Astrocyte (in vitro differentiated cells and primary cell): ENCODE measurements at regions not wholly inside any gene's neighbourhood (a gene's known extent, or its start where the extent isn't known, plus 50 kb on each side); places are given as distances from the start of the nearest gene placed in this dataset.
A peak's percentile ranks its signal among the peaks of the same experiment; 100 is the strongest.

Experiments used
- DNase-seq: peaks from one replicate; pipeline ENCODE4 v3.0.0-alpha.2; 2010; ENCODE audit warnings: low read depth
- FAIRE-seq: peaks from 2 replicates; lab custom pipeline; 2011; peaks lifted over from hg19 to GRCh38; lab: Jason Lieb, UNC
- H2AFZ ChIP-seq: 2 replicates; pipeline ENCODE4 v1.6.0; 2012; ENCODE audit warnings: low read depth, low read length, inconsistent platforms
- H3K27ac ChIP-seq: 2 replicates; pipeline ENCODE4 v1.5.1; 2011; ENCODE audit warnings: low read depth, low read length, inconsistent platforms
- H3K27me3 ChIP-seq: 2 replicates; pipeline ENCODE4 v1.6.0; 2011; ENCODE audit warnings: low read length, inconsistent platforms; ENCODE audit not compliant: insufficient read depth
- H3K36me3 ChIP-seq: 2 replicates; pipeline ENCODE4 v1.5.1; 2011; ENCODE audit warnings: low read length, inconsistent platforms; ENCODE audit not compliant: insufficient read depth
- H3K4me1 ChIP-seq: 2 replicates; pipeline ENCODE4 v1.5.1; 2011; ENCODE audit warnings: low read length, inconsistent platforms; ENCODE audit not compliant: insufficient read depth
- H3K4me2 ChIP-seq: 2 replicates; pipeline ENCODE4 v1.6.0; 2012; ENCODE audit warnings: low read length, inconsistent platforms
- H3K4me3 ChIP-seq: 2 replicates; pipeline ENCODE4 v1.5.1; 2011; ENCODE audit warnings: low read depth, mild to moderate bottlenecking, low read length, inconsistent platforms; ENCODE audit not compliant: insufficient read depth
- H3K79me2 ChIP-seq: 2 replicates; pipeline ENCODE4 v1.6.0; 2012; ENCODE audit warnings: mild to moderate bottlenecking, low read length, inconsistent platforms; ENCODE audit not compliant: insufficient read depth
- H3K9ac ChIP-seq: 2 replicates; pipeline ENCODE4 v1.6.0; 2012; ENCODE audit warnings: mild to moderate bottlenecking, low read length, inconsistent platforms
- H3K9me3 ChIP-seq: 2 replicates; pipeline ENCODE4 v1.5.1; 2012; ENCODE audit warnings: low read depth, mild to moderate bottlenecking, low read length, inconsistent platforms; ENCODE audit not compliant: insufficient read depth
- H4K20me1 ChIP-seq: 2 replicates; pipeline ENCODE4 v1.6.0; 2012; ENCODE audit warnings: low read length, inconsistent platforms; ENCODE audit not compliant: insufficient read depth
- H3K27ac Mint-ChIP-seq: one replicate; pipeline ENCODE4 v1.8.0; 2021; ENCODE audit warnings: mild to moderate bottlenecking, mixed read lengths; ENCODE audit not compliant: unreplicated experiment
- H3K27me3 Mint-ChIP-seq: one replicate; pipeline ENCODE4 v1.8.0; 2021; ENCODE audit warnings: low read depth, mixed read lengths; ENCODE audit not compliant: unreplicated experiment
- H3K36me3 Mint-ChIP-seq: one replicate; pipeline ENCODE4 v1.8.0; 2021; ENCODE audit warnings: low read depth, mixed read lengths; ENCODE audit not compliant: unreplicated experiment
- H3K4me1 Mint-ChIP-seq: one replicate; pipeline ENCODE4 v1.8.0; 2021; ENCODE audit warnings: low read depth, mixed read lengths; ENCODE audit not compliant: unreplicated experiment
- H3K4me3 Mint-ChIP-seq: one replicate; pipeline ENCODE4 v1.8.0; 2021; ENCODE audit warnings: mild to moderate bottlenecking, moderate library complexity, mixed read lengths; ENCODE audit not compliant: unreplicated experiment
- H3K9me3 Mint-ChIP-seq: one replicate; pipeline ENCODE4 v1.8.0; 2021; ENCODE audit warnings: mild to moderate bottlenecking, mixed read lengths; ENCODE audit not compliant: unreplicated experiment
- EZH2 ChIP-seq: IDR thresholded peaks from 2 replicates; pipeline ENCODE4 v1.6.1; 2012; ENCODE audit warnings: mild to moderate bottlenecking, low read length, inconsistent platforms; ENCODE audit not compliant: insufficient read depth
- TF ChIP-seq, protein P1 (sequence below): IDR thresholded peaks from 2 replicates; pipeline ENCODE4 v1.5.1; 2011; ENCODE audit warnings: low read depth, mild to moderate bottlenecking, inconsistent platforms, low read length, moderate library complexity; ENCODE audit not compliant: insufficient read depth

DNA sequence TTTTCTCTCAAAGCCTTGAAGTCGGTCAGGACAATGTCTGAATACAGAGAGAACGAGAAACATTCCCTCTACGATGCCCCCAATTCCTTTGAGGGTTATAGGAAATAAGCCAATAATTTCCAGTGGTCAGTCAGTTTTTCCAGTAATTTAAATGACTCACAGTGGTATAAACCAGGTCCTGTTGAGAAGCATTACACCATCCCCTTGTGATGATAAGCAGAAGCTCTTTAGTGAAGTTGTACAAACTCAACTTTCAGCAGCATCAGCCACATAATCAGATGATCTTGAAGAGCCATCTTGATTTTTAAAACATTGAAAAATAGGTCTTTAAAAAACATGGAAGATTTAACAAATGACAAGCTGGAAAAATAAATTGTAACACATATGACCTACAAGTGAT is 173.9 kb upstream of the ZNF462 start:
- FAIRE-seq = peak; percentile 9

DNA sequence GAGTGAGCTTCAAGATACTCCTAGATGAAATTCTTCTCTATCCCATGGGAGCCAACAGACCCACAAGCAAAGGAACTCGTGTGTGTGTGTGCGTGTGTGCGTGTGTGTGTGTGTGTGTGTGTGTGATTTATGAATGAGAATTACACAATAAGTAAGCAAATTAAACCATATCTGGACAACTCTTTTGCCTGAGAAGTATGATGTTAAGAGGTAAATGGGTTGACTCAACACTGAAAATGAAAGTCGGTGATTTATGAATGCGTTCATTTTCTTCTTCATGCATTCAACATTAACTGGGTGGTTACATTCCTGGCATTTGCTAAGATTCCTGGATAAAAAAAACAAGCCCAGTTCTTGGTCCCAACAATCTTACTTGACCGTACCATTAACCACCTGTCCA is 171.3 kb upstream of the ZNF462 start:
- Mint-ChIP-seq H3K4me3 (no peak overlapping the region), H3K36me3 (no peaks in the 10 kb centered on the region), H3K4me1 (peaks cover 4% of the 10 kb centered on the region)

More for the DNA sequence above, 173.9 kb upstream of the ZNF462 start:
- H3K4me3 ChIP-seq = no peak overlapping the region
- peak; percentile 18 for DNase-seq
- H3K9ac ChIP-seq = no peak overlapping the region
- H3K4me3 Mint-ChIP-seq = no peak overlapping the region
- TF ChIP-seq, protein P1, sequence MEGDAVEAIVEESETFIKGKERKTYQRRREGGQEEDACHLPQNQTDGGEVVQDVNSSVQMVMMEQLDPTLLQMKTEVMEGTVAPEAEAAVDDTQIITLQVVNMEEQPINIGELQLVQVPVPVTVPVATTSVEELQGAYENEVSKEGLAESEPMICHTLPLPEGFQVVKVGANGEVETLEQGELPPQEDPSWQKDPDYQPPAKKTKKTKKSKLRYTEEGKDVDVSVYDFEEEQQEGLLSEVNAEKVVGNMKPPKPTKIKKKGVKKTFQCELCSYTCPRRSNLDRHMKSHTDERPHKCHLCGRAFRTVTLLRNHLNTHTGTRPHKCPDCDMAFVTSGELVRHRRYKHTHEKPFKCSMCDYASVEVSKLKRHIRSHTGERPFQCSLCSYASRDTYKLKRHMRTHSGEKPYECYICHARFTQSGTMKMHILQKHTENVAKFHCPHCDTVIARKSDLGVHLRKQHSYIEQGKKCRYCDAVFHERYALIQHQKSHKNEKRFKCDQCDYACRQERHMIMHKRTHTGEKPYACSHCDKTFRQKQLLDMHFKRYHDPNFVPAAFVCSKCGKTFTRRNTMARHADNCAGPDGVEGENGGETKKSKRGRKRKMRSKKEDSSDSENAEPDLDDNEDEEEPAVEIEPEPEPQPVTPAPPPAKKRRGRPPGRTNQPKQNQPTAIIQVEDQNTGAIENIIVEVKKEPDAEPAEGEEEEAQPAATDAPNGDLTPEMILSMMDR = no peak
- no peak for TF ChIP-seq EZH2
- H3K27me3 ChIP-seq = no peaks in the 10 kb centered on the region
- H3K4me1 Mint-ChIP-seq = peaks cover 4% of the 10 kb centered on the region
- H3K36me3 Mint-ChIP-seq = no peaks in the 10 kb centered on the region
- H2AFZ ChIP-seq = no peak overlapping the region
- no peaks in the 10 kb centered on the region for H4K20me1 ChIP-seq
- no peaks in the 10 kb centered on the region for H3K9me3 ChIP-seq
- H3K27ac ChIP-seq = no peak overlapping the region
- H3K27ac Mint-ChIP-seq = no peak overlapping the region
- H3K36me3 ChIP-seq = no peaks in the 10 kb centered on the region
- H3K4me1 ChIP-seq = no peaks in the 10 kb centered on the region
- H3K4me2 ChIP-seq = no peak overlapping the region
- H3K27me3 Mint-ChIP-seq = no peaks in the 10 kb centered on the region
- H3K9me3 Mint-ChIP-seq = no peaks in the 10 kb centered on the region
- no peaks in the 10 kb centered on the region for H3K79me2 ChIP-seq

DNA sequence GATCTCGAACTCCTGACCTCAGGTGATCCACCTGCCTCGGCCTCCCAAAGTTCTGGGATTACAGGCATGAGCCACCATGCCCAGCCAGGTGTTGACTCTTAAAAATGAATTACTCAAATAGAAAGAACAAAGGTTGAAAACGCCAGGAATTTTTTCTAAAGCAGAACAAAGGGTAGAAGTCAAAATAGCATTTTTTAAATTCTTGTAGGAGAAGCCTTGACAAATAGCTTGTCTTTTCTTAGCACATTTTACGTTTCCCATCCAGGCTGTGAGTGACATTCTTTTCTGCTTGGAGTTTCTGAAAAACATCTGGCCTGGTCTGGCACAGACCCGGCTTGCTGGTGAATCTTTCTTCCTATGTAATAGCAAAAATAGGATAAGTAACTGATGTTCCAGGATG is 169.4 kb upstream of the ZNF462 start:
- no peak overlapping the region for H3K27ac Mint-ChIP-seq
- H3K4me1 Mint-ChIP-seq = peaks cover 17% of the 10 kb centered on the region
- Histone ChIP-seq H3K4me3 (no peak overlapping the region), H2AFZ (no peak overlapping the region), H3K4me2 (no peak overlapping the region), H3K27ac (no peak overlapping the region), H3K4me1 (peaks cover 9% of the 10 kb centered on the region), H4K20me1 (no peaks in the 10 kb centered on the region), H3K9me3 (no peaks in the 10 kb centered on the region), H3K36me3 (no peaks in the 10 kb centered on the region), H3K27me3 (no peaks in the 10 kb centered on the region), H3K79me2 (no peaks in the 10 kb centered on the region), H3K9ac (no peak overlapping the region)
- peak overlapping the region; percentile 68 for H3K4me3 Mint-ChIP-seq
- TF ChIP-seq EZH2 = no peak
- TF ChIP-seq, protein P1 = no peak
- no peak for DNase-seq
- no peaks in the 10 kb centered on the region for H3K27me3 Mint-ChIP-seq
- no peak for FAIRE-seq
- H3K9me3 Mint-ChIP-seq = no peaks in the 10 kb centered on the region
- H3K36me3 Mint-ChIP-seq = no peaks in the 10 kb centered on the region

More for the DNA sequence above, 171.3 kb upstream of the ZNF462 start:
- no peak overlapping the region for H2AFZ ChIP-seq
- H3K9ac ChIP-seq = no peak overlapping the region
- FAIRE-seq (no peak), DNase-seq (no peak)
- no peaks in the 10 kb centered on the region for H3K27me3 Mint-ChIP-seq
- H3K36me3 ChIP-seq = no peaks in the 10 kb centered on the region
- no peaks in the 10 kb centered on the region for H3K27me3 ChIP-seq
- H3K79me2 ChIP-seq = no peaks in the 10 kb centered on the region
- H3K9me3 ChIP-seq = no peaks in the 10 kb centered on the region
- H3K27ac Mint-ChIP-seq = no peak overlapping the region
- no peak overlapping the region for H3K4me2 ChIP-seq
- no peak for TF ChIP-seq EZH2
- TF ChIP-seq, protein P1 = no peak
- H3K9me3 Mint-ChIP-seq = no peaks in the 10 kb centered on the region
- H3K4me3 ChIP-seq = no peak overlapping the region
- no peak overlapping the region for H3K27ac ChIP-seq
- H4K20me1 ChIP-seq = no peaks in the 10 kb centered on the region
- H3K4me1 ChIP-seq = no peaks in the 10 kb centered on the region
